NCI-H1048 (cell line): ENCODE measurements at regions not wholly inside any gene's neighbourhood (a gene's known extent, or its start where the extent isn't known, plus 50 kb on each side); places are given as distances from the start of the nearest gene placed in this dataset.
"Not testable (repeated sequence)": the region's sequence is repeated elsewhere in the genome, so short reads cannot be mapped to it uniquely, and the experiment has no call there.

Experiments used
- DNase-seq: peaks from one replicate; lab custom pipeline; 2025; lab: John Stamatoyannopoulos, UW

DNA sequence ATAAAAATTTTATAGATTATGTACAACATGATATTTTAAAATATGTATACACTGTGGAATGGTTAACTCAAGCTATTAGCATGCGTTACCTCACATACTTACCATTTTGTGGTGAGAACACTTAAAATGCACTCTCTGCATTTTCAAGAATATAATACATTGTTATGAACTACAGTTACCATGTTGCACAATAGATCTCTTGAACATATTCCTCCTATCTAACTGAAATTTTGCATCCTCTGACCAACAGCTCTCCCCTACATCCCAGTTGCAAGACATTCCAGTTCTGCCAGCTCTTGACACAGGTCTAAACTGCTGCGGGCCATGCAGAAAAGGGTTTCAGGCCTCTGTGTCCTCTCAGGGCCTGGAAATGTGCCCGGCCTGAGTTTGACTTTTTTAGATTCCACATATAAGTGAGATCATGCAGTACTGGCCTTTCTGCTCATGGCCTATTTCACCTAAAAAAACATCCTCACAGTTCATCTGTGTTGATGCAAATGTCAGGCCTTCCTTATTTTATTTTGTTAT lies 113.7 kb downstream of the CDCA7 start:
- DNase-seq, result no peak

GRCh38 chr2:173472112-173472511 lies 117.4 kb downstream of the CDCA7 start:
- DNase-seq, result no peak

DNA sequence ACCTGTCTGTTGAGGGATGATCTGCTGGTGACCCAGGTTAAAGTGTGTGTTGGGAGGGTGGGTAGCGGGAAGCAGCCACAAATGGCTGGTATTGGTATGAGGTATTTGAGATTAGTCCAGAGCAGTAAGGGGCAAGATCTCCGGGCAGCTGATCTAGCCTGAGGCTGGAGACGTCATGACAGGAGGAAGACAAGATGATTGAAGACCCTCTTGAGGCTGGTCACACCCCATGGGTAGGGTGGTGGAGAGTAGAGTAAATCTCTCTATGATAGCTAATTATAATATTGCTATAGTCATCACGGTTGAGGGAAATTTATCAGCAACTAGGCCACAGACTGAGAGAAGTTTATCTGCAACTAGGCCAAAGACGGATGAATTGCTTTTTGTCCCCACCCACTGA lies 128.5 kb downstream of the CDCA7 start:
- DNase-seq, result no peak

DNA sequence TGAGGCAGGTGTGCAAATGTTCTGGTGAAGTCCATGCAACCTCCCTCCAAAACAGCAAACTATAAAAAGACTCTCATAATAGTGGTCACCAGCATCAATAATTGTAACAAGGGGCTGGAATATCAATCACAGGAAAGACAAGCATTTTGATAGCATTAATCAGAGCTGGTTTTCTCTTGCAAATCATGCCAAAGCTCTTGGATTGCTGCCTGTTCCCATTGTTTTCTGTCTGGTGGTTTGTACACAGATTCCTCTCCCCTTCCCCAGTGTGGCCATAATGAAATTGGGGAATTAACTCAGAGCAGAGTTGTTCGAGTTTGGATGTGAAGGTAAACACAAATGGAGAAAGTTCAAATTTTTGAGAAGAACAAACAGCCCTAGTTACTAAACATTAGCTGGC lies 134.2 kb downstream of the CDCA7 start:
- no peak for DNase-seq

DNA sequence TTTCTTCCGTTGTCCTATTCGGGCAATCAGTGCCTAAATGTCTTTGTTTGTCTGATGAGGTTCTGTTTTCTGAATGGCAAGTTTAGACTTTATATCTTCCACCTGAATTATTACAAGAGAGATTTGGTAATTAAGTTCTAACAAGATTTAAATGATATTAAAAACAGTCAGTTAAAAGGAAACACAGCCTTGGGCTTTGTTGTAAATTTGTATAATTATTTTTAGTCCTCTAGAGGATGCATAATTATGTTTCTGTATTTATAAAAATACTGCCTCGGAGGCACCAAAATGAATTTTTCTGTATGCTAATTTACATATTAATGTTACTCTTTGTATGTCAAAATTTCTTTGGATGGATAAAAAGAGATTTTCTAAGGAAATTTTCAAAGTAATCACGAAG lies 136.7 kb downstream of the CDCA7 start:
- no peak for DNase-seq

- DNase-seq, result no peak
These were observed 139.2 kb downstream of the CDCA7 start for GRCh38 chr2:173493874-173494273.

GRCh38 chr2:173496746-173497145 lies 142.1 kb downstream of the CDCA7 start:
- DNase-seq, result no peak

DNA sequence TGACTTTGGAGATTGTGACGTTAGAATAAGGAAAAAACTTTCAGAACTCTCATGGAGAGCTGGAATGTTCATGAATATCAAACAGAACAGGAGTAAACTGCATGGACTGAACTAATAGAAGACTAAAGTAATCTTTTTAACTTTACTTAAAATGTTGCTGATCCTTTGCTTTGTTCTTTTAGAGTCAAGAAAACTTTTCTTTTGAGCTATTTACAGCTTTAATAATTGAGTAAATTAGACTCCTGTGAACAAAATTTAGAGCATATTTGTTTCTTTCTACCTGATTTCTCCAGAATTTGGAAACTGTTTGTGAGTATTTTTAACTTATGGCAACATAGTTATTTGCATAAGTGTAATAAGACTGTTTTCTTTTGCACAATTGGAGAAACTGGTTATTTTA lies 146.3 kb downstream of the CDCA7 start:
- DNase-seq, result no peak

DNA sequence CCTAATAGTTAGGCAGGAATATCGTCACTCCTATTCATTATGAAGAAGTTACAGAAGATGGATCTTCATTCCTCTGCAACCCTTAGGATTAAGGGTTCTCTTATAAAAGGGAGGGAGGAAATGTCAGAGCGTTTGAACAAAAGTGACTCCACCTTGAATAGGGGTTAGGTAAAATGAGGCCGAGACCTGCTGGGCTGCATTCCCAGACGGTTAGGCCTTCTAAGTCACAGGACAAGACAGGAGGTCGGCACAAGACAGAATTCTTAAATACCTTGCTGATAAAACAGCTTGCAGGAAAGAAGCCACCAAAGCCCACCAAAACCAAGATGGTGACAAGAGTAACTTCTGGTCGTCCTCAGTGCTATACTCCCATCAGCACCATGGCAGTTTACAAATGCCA lies 147.6 kb downstream of the CDCA7 start:
- no peak for DNase-seq

- DNase-seq, result no peak
These were observed 156.7 kb downstream of the CDCA7 start for GRCh38 chr2:173511357-173511756.

DNA sequence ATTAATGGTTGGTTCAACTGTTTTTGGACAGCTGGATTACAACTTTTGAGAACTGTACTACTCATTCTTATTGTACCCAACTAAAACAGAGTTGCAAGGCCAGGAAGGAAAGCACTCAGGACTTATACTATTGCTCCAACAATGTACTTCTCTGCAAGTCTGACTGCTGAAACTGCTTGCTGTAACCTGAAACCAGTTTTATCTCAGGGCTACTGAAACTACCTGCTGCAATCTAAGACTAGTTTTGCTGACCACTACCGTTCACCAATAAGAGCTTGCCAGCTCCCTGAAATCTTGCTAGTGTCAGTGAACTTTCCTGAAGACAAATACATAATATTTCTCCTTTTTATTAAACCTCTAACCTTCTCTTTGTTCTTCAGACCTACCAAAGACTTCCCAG lies 157.3 kb downstream of the CDCA7 start:
- DNase-seq, result no peak

DNA sequence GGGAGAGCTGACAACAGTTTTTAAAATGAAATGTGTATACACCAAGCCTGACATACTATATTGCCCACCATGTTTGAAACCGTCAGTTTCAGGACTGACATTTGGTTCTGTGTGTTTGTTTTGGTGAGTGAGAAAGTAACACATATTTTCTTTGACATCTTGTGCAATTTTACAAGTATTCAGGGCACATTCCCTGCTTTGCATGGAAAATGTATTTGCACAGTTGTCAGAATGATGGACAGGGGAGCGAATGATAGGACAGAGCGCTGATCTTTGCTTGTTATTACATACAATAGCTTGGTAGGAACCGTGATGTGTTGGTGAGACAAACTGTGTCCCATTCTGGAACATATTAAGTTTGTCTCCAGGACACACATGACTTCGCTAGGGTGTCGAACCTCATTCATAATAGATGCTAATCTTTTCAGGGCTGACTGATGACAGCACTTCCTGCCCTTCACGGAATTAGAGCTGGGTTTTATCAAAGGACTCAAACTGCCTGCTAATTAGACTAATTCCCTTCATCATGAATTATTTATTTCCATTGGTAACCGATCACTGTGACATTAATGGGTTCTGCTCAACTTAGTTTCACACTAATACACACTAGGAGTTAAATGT lies 158.5 kb downstream of the CDCA7 start:
- no peak for DNase-seq

GRCh38 chr2:173520918-173521317 lies 166.2 kb downstream of the CDCA7 start:
- no peak for DNase-seq

GRCh38 chr2:173521450-173522192 lies 166.9 kb downstream of the CDCA7 start:
- no peak for DNase-seq

DNA sequence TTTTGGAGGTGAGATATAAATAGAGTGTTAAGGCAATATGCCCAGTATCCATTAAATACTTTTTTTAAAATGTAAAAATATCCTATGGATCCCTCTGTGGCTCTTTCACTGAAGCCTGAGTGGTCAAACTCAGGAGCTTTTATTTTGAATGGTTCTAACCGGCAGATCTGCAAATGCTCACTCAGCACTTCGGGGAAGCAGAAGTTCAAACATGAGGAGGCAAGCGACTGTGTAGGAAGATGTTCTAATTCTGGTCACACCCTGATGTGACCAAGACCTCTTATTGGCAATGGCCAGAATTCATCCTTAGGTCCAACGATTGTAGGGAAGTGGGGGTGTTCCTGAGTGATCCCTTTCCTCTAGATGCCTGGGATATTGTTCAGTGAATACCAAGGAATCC lies 168.8 kb downstream of the CDCA7 start:
- DNase-seq, result no peak

DNA sequence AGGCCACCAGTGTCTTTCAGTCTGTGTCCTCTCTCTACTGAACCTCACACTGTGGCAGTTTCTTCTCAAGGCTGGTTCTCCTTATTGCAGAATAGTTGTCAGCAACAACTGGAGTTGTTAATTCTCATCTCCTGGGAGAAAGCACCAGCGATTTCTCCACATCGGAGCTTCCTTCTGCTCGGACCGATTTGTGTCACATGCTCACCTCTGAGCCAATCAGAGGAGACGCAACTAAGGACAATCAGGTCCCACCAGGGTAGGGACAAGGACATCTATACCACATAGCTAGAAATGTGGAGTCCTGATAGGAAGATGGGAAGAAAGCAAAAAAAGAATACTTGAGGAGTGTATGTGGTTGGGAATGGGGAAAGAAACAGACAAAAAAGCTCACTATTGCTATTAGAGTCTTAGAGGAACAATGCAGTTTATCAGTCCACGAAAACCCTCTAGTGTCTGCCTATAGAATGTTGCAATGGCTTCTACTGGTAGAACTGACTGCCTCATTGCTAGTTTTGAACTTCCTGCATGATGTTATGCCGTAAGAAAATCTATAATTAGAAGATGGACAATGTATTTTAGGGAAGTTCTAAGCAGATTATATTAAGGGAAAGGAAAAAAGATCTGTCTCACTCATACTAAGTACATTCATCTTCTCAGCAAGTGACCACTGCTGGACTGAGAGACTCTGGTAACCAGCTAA lies 169.7 kb downstream of the CDCA7 start:
- no peak for DNase-seq

DNA sequence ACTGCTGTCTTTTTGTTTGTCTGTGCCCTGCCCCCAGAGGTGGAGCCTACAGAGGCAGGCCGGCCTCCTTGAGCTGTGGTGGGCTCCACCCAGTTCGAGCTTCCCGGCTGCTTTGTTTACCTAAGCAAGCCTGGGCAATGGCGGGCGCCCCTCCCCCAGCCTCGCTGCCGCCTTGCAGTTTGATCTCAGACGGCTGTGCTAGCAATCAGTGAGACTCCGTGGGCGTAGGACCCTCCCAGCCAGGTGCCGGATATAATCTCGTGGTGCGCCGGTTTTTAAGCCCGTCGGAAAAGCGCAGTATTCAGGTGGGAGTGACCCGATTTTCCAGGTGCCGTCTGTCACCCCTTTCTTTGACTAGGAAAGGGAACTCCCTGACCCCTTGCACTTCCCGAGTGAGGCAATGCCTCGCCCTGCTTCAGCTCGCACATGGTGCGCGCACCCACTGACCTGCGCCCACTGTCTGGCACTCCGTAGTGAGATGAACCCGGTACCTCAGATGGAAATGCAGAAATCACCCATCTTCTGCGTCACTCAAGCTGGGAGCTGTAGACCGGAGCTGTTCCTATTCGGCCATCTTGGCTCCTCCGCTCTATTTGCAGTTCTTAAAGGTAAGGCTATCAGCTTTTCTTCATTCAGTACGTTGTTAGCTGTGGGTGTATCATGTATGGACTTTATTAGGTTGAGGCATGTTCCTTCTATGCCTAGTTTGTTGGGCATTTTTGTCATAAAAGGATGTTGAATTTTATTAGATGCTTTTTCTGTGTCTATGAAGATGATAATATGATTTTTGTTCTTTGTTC lies 178.3 kb downstream of the CDCA7 start:
- DNase-seq, result not testable (repeated sequence)

DNA sequence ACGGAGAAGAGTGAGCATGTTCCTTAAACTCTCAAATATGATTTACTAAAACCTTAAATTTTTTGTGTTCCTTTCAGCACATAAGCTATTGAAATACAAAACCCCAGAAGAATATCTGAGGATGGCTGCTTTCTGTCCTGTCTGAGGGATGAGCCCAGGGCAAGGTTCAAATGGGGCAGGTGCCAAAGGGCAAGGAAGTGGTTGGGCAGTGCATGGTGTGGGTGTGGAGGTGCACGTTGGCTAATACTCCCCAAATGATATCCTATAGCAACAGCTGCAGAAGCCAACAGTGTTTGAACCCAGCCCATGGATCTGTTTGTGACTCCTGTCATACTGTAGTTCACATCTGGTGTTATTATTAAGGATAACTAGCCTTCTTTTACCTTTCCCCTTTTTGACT lies 183.0 kb downstream of the CDCA7 start:
- no peak for DNase-seq

GRCh38 chr2:173539615-173540014 lies 184.9 kb downstream of the CDCA7 start:
- no peak for DNase-seq

DNA sequence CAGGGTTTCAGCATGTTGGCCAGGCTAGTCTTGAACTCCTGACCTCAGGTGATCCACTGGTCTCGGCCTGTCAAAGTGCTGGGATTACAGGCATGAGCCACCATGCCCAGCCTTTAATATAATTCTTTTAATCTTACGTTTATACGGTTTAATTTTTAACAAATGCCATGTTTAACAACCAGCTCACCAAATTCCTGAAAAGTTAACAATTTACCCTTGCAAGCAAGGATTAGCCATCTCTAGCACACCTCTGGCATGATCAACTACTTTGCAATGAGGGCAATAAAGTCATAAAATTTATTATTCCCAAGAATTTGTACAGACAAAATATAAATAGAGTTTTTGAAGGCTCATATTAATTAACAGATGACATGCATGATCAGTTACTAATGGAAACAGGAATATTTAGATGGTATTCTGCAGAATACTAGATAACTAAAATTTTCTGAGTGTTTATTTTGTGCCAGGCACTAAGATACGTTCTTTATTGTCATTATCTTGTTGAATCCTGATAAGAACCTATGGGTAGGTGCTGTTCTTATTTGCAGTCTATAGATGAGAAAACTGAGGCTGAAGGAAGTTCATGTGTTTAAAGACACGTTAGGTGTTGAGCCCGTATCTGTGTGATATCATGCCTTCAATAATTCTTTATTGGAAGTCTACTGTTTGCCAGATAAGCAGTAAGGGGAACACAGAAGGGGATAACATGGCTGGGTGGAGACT lies 190.1 kb downstream of the CDCA7 start:
- no peak for DNase-seq

DNA sequence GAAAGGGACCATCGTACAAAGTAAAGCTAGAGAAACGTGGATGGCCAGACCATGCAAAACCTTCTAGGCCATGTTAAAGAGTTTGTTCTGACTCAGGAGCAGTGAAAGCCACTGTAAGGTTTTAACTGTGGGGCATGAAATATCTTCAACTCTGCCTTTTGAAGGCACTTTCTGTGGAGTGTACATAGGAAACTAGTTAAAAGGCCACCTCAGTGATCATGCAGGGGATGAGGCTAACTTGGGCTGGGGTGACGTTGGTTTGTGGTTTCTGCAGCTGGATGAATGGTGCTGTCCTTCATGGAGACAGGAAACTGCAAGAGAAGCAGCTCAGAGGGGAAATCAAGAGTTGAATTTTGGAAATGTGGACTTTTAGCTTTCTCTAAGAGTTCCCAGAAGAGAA lies 190.7 kb downstream of the CDCA7 start:
- no peak for DNase-seq

DNA sequence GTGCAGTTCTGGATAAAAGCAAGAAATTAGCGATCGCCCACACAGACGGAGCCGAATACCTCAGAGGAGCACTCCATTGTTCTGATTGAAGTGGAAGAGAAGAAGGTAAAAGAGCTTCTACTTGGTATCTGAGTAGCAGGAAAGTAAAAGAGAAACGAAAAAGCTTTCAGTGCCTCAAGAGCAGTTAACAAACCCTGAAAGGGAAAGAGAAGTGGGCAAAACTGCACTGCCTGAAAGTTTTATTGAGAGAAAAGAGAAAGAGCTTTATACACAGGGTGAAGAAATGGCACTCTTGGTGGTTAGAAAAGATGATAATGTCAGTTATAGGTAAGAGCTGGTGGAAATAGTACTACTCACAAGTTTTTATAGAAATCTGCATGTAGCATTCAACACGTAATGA lies 192.8 kb downstream of the CDCA7 start:
- no peak for DNase-seq
